Daoy (cell line): ENCODE measurements at regions not wholly inside any gene's neighbourhood (a gene's known extent, or its start where the extent isn't known, plus 50 kb on each side); places are given as distances from the start of the nearest gene placed in this dataset.

ENCODE experiments used
- DNase-seq: peaks from one replicate; pipeline ENCODE4 v3.0.0-alpha.2; 2015; ENCODE audit warnings: low read depth

DNA sequence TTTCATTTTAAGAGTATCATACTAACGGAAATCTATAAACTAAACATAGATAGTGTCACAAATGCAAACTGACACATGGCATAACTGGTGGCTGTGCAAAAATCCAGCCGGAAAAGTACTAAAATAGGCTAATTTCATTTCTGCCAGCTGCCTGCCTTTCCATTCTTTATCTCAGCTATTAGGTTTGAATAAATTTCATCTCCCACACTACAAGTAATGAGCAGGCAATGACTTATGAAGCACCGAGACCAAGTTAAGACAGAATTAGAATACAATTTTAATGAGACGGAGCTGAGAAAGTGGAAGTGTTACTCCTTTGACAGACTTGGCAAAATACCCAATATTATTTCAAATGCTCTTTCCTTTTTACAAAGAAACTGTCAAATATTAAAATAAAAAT, 258.8 kb upstream of the ZNF608 start:
- no peak for DNase-seq

DNA sequence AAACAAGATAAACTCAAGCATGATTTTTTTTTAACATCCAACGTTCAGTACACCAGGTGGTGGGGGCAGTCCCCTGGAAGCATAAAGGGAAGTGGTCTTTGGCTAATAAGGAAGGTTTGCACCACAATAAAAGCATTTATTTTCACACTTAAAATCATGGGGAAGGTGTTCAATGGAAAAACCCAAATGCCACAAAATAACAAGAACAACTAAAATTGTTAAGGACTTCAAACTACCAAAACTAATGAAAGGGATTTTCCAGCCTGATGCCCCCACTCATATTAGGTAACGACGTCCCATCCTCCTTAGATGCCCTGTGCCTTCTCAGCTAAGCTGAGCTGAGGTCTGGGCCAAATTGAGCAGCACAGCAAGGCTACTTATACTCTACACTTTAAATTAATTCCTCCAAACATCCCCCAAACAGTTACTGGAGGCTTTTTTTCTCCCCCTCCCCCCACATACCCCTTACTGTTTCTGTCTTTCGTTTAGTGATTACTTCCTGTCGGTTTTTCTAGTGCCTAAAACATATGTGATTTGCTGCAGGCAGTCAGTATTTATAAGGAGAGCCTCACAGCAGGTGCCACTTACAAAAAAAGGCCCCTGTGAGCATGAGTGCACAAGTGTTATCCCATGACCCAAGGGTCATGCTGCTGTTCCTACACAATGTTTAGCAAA, 259.7 kb upstream of the ZNF608 start:
- DNase-seq: no peak

DNA sequence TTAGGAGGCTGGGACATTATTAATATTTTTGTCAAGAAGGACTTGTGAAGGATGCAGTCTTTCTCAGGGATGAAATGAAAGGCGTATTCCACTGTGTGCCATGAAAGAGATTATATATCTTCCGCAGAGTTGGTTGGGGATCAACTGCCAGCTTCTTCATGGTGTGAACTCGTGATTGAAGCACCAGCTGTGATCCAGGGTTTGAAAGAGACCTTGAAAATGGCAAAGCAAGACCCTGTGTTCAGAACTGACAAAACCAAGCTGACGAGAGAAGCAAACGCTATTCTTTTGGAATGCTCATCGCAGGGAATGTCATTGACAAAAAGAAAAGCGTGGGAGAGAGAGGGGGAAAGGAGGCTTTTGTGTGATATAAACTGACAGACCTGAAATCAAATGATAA, 263.9 kb upstream of the ZNF608 start:
- DNase-seq: no peak

DNA sequence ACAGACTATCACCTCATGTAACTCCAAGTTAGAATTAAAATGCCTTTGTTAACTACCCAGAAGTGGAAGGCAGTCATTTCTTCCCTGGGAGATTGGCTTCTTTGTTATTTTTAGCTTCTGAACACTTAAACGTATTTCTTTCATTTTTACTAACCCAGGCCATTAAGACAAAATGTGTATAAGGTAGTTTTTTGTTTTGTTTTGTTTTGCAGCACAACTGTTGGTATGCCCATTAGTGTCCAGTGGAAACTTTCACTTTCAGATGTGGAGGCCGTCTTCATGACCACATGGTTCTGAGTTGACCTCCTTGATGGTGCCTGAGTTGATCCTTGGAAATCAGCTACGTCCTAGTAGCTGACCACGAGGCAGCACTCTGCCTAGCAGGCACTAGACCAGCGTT, 264.6 kb upstream of the ZNF608 start:
- DNase-seq: peak; percentile 3

DNA sequence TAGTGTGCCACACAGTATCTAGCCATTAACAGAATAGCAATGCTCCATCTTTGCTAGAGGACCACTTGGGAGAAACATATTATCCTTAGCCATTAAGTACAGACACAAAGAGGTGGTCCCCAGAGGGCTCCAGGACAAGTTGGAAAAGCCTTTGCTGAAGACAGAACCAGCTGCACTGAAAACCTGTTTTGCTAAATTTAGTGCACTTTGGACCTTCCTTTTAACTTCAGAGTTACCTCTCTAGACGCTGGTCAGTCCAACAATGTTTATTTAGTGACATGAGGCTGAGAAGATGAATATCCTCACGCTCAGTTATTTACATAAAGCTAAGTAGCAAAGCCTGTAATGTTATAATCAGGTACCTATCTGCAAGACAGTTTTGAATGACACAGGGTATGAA, 265.0 kb upstream of the ZNF608 start:
- no peak for DNase-seq

DNA sequence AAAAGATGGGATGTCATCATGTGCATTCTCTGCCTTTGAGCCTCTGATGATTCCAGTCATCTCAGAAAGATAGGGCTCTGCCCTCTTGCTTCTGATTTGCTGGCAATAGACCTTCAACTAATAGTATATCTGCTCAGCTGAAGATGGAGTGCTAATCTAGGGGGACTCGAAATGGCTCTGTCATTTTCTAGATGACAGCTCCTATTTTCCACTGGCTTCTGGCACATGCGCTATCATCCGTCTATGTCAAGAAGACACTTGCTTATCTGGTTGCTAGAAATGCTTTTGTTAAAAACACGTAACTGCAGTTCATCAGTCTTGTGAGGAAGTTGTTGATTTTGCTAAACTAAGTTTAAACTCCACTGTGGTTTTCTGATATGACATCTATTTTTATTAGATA, 265.5 kb upstream of the ZNF608 start:
- no peak for DNase-seq

DNA sequence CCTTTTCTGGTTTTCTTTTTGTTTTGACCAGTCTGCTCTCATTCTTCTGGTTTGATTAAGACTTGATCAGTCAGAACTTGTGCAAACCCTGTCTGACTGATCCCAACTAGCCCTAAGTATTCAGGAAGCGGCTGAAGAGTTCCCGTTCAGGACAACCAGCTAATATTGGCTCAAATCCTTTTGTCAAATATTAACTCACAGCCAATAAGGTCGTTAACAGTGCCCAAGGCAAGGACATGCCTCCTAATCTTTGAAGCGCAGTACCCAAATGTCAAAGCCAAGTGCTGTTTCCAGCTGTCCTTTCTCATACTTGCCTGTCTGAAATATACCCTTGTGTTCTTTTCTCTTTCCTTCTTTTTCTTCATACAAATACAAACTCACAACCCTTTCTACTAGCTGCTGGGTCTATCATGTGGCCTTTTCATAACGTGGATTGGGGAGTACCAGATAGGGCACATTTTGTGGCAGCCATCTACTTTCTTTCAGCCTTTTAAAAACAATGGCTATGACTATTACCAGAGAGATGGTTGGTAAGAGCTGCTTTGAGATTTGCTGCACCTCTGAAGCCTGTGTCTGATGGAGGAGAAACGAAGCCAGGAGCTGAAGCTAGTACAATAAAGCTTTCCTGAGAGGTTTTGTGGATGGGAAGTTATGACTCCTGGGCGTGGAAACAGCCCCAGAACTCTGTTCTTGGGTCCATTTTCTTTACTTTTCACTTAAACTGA, 266.4 kb upstream of the ZNF608 start:
- DNase-seq: no peak

DNA sequence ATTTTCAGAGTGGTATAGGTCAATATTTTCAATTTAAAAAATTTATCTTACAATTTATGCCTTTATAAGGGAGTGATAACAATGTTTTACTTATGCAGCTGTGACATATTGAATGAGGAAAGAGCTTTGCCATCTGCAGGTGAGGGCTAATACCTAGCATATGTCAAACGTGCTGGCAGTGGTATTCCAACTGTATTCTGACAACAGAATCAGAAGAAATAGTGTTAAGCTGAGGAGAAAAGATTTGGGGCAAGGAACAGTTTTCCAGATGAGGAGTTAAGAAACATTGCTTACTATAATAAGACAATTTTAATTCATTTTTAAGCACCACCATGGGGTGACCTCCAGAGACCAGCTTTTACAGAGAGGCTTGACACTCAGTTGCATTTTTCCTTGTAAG, 267.8 kb upstream of the ZNF608 start:
- DNase-seq: no peak

DNA sequence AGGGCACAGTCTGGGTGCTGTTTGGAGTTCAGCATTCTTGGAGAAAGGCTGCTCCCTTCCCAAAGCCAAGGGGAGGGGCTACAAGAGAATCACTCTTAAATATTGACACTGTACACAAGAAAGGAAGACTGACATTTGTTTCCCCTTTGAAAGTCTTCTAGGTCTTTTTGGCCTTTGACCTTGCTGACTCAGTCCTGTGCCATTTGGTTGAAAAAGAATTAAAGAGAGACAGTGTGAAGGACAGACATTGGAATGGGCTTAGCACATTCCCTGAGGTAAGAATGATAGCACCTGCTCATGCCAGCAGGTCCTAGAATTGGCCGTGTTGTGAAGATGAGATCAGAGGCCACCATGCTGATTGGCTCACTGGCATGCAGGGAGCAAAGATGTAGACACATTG, 271.4 kb upstream of the ZNF608 start:
- DNase-seq: no peak

DNA sequence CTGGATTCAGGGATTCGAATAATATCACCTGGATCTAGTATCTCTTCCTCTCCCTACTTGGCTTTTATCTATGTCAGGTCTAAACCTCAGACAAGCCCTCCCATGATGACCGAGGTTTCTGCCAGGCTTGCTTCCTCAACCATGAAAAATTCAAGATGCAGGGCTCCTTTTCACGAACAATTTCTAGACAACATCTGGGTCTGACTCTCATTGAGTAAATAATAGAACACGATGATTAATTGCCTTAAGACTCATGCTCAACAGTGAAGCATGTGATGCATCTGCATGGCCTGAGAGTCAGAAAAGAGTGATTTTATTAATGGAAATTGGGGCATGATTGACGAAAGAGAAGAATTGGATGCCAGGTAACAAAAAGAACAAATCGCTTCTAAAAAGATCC, 277.2 kb upstream of the ZNF608 start:
- DNase-seq: no peak

DNA sequence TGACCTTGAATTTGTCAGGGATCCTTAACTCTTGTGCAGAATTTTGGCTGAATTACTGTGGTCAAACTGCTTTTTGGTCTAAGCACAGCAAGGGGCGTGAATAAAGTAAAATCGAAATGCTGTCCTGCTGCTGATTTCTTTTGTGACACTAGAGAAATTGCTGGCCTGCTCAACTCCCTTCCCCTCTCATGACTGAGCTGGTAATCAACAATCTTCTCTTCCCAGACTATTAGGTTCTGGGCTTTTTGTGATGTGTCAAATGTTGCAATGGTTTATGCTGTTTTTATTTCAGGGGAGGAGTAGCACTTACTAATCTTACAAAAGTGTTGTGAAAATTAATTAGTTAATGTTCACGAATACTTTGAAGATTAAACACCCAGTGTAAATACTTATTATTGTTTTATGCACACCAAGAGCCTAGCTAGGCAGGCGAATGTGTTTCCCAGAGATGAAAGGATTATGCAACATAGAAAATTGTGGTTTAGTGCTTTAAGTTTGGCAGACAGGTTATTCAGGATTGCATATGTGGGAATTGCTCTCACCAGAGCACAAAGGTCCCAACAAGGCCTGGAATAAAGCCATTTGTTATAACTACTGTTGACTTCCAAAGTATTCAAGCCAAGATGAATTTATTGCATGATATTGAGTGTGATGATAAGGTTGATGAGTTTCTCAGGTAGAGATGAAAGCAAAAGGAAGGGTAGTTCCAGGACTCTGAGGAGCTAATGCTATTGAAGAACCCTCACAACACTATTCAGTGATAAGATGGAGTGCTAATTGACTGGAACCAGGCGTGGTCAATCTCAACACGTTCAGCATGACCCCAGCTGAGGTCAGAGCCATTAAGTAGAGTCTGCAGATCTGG, 280.7 kb upstream of the ZNF608 start:
- DNase-seq: no peak

DNA sequence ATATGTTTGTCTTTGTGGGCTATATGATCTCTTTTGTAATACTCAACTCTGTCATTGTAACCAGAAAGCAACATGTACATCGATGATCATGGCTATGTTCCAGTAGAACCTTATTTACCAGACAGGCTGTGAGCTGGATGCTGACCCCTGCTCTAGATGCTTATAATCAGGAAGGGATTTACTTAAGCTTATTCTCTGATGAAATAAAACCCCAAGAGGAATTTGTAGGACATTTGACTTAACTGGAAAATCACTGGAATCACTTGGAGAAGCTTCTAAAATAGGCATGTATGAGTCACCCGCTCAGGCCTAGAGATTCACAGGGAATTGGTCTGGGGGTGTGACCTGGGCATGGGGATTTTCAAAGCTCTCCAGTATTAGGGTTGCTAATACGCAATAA, 285.8 kb upstream of the ZNF608 start:
- DNase-seq: no peak

DNA sequence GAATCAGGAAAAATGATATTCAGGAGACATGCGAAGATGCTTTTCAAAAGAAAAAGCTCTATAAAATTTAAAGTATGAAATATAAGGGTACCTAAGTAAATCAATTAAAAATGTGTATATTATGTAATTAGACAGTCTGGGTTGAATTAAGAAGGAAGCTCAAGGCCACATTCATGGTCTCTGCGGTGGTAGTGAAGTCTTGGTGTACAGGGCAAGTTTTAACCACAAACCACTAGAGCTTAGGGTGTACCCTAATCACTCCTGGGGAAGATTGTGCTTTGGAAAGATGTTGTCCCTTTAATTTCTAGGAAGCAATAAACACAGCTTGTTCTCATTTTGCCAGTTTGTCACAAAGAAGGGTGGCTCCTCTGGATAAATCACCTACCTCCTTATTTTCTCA, 287.2 kb upstream of the ZNF608 start:
- no peak for DNase-seq

DNA sequence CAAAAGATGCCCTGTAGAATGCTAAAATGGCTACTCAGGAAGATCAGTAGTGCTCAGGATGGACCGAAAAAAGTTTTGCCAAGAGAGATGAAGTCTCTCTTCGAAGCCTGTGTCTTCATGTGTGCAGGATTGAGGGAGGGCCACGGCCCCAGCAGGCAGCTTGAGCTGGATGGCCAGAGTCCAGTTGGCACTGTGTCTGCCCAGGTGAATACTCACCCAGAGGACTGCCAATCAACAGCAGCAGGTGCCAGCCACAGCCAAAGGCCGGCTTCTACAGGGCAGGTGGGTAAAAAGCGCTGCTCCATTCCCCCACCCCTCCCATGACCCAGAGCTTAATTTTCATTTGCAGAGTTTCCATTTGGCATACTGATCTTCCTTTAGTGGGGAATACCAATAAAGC, 287.9 kb upstream of the ZNF608 start:
- no peak for DNase-seq

DNA sequence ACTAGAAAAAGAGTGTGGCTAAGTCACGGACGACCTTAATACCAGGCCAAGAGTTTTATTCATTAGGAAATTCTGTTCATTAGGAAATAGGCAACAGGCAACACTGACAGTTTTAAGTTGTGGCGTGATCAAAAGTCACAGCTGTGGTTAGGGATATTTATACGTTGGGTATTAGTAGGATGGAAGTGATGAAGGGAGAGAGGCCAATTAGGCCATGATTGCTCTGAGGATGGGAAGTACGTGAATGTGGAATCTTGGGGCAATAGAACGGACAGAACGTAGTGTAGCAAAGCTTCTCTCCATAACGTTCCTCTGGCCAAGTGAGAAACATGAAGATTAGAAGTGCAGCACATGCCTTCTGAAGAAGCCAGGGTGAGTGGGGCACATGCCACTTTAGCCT, 290.1 kb upstream of the ZNF608 start:
- no peak for DNase-seq

DNA sequence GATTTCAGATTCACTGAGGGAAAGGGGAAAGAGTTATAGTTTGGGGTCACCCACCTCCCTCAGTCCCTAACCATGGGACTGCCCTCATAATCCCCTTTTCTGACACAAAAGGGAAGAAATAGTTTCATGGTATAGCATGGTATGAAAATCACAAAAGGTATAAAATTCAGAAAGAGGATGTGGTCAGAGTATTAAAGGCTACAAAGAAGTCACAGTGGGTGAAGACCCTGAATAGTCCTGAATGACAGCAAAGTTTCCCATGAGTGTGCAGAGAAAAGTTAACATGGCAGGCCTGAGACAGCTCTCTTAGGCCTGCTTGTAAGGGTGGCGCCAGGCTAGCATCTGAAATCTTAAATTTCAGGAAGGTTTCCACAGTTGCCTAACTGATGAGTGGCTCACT, 290.6 kb upstream of the ZNF608 start:
- no peak for DNase-seq

DNA sequence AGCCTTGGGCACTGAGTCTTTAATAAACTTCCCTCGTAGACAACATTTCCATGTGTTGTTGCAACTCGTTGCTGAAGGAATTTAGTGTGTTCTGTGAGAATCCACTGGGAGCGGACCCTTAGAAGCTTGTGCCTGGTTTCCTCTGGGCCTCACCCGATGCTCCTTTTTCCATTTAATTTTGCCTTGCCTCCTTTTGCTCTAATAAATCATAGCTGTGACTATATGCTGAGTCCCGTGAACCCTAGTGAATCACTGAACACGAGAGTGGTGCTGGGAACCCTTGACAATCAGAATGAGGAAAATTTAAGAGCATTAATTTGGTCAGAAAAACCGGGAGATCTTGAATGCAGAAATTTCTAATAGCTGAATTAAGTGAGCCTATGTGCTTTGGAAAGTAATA, 291.1 kb upstream of the ZNF608 start:
- DNase-seq: no peak

DNA sequence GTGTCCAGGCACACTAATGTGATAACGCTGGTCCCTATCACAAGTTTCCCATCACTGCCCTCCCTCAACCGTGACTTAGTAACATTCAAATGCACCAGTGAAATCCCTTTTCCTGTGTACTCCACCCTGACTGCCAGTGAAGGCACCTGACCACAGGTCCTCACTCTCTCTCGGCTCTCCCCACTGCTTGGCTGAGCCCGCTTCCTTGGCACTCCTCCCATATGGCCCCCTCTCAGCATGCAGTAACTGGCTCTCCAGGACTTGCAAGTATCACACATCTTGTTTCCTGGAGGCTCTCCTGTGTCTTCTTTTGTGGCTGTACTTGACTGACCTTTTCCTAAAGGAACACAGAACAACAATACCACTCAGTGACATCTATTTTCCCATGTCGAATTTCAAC, 292.0 kb upstream of the ZNF608 start:
- DNase-seq: no peak

DNA sequence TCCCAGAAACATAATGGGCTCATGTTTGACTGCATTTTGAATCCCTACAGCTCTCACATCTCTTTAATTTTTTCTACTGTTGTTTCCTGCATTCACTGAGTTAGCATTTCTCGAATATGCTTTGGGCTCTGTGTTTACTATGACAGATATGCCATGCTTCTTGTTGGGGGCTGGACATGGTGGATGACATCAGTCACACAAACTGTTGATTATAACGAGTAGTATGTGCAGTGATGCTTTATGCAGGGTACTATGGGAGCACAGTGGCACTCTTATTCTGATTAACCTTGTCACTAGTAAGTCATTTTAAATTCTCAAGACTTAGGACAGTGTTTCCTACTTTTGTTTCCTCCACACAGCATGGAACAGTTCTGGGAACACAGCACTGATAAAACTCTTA, 295.4 kb upstream of the ZNF608 start:
- no peak for DNase-seq

DNA sequence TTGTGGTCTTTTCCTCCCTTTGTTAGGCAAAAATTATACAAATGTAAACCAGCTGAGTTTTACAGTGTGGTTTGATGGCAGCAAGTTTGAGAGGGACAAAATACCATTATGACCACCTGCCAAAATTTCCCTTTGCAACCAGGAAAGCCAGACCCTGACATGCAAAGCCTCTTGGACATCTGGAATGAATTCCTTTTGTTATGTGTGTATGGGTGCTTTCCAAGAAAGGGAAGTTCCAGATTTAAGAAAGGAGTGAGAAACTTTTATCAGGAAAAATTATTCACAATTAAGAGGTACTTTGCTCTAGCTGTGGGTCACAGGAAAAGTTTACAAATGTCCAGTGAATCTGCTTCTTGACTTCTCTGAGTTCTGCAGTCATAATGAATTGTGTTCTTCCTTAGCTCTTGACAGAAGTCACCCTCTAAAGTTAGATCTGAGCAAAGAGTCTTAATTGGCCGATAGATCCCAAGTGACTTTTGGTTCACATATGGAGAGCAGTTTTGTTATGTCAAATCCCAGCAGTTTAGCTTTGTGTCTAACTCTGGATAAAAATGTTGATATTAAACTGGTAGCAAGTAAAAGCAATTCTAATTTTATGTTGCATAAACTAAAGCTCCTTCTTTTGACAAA, 295.9 kb upstream of the ZNF608 start:
- DNase-seq: peak; percentile 28

DNA sequence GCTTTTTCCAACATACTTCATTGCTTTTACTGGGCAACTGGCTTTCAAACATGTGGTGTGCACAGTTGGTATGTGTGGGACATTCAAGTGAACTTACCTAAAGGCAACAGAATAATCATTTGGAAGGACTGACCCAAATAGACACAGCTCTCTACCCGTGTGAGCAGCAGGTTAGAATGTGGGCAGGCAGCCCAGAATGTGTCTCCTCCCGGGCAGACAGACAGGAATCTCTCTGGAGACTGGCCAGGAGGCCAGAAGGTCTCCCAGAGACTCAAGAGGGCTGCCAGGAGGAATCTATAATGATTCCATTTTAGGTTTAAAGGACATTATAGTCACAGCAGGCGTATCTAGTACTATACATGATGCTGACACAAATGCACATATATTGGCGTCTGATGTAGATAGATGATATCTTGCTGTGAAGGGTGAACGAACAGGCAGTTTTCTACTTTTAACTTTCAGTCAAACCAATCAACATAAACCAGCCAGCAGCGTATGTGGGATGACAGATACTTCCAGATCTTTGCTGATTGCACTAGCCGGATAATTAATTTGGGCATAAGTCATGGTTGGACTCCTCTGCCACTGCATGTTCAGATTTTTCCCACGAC, 297.4 kb upstream of the ZNF608 start:
- DNase-seq: peak; percentile 85
